Retinal pigment epithelial cell (primary cell): ENCODE measurements at regions not wholly inside any gene's neighbourhood (a gene's known extent, or its start where the extent isn't known, plus 50 kb on each side); places are given as distances from the start of the nearest gene placed in this dataset.

Experiments used
- DNase-seq: peaks from one replicate; pipeline ENCODE4 v3.0.0-alpha.2; 2010; ENCODE audit warnings: low read depth
- H3K4me3 ChIP-seq: 2 replicates; pipeline ENCODE4 v1.5.1; 2011; ENCODE audit warnings: mild to moderate bottlenecking, low read length, control low read depth, moderate library complexity
- TF ChIP-seq, protein P1 (sequence below): conservative IDR thresholded peaks from 2 replicates; pipeline ENCODE4 v1.5.1; 2011; ENCODE audit warnings: low read depth, low read length, control low read depth, inconsistent platforms

DNA sequence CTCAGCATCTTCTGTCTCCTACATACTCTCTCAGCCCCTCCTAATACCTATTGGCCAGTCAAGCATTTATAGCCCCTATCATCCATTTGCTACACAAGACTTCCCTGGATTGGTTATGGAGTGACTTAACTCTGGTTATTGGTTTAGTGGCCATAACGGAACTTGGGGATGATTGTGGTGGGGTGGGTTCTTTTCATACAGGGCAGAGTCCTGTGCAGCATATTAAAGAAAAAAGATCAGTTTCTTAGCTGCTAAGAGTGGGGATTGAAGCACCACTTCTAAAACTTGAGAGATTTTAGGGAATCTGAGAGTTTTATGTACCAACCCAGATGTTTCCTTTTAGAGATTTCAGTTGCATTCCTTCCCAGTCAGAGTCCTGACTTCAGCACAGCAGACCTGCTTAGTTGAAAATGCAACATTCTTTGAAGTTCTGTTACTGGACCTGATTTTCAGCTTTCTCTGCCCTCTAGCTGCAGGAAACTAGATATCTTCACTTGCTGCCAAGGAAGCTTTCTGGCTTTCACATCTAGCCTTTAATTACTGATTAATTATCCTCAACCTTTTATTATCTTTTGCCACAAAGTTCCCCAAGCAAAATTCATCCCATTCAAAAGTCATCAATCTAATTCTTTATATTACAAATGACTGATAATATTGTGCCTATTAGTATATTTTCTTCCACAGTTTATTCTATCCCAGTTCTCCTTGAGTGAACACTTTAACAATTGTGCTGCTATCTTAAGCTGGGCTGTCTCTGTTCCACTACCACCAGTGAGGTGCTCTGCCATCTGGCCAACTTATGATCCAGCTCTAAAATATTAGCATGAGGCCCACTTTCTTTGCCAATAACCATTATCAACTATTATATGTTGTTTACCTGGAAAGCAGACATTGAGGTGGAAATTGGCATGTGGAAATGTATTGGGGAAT is 906.0 kb upstream of the ALCAM start:
- DNase-seq = peak; percentile 34
- H3K4me3 ChIP-seq = no peak overlapping the region
- TF ChIP-seq, protein P1, sequence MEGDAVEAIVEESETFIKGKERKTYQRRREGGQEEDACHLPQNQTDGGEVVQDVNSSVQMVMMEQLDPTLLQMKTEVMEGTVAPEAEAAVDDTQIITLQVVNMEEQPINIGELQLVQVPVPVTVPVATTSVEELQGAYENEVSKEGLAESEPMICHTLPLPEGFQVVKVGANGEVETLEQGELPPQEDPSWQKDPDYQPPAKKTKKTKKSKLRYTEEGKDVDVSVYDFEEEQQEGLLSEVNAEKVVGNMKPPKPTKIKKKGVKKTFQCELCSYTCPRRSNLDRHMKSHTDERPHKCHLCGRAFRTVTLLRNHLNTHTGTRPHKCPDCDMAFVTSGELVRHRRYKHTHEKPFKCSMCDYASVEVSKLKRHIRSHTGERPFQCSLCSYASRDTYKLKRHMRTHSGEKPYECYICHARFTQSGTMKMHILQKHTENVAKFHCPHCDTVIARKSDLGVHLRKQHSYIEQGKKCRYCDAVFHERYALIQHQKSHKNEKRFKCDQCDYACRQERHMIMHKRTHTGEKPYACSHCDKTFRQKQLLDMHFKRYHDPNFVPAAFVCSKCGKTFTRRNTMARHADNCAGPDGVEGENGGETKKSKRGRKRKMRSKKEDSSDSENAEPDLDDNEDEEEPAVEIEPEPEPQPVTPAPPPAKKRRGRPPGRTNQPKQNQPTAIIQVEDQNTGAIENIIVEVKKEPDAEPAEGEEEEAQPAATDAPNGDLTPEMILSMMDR = peak; percentile 65

DNA sequence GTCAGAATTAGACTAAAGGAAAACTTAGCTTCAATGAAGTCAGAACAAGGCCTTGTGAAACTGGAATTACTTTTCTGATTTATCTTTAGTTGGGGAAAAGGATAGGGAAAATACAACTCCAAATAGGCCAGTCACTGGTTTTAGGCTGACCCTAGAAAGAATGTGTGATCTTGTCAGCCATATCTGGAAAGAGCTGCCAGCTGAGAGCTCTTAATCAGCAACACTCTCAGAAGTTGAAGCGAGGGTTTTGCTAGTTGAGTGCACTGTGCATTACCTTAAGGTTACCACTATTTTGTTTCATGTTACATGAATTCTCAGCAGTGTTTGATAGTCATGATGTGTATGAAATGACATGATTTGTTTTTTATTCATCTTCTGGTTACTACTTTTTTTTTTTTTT is 905.3 kb upstream of the ALCAM start:
- TF ChIP-seq, protein P1 = no peak
- no peak for DNase-seq
- H3K4me3 ChIP-seq = no peak overlapping the region

DNA sequence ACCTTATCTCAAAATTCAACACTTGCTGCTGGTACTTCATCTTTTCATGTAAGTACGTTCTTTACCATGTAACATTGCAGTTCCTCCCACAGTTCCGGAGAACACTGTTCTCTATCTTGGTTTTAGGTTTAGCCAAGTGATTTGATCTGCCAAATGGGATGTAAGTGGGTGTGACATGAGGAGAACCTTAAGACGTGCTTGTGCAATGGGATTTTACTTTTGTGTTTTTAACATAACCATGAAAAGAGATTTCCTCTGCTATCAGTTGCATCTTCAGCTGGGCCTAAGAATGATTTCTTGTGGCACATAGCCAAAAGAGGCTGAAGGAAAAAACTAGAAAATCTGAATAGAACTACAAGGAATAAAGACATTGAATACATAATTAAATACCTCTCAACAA is 894.5 kb upstream of the ALCAM start:
- H3K4me3 ChIP-seq = no peak overlapping the region
- no peak for DNase-seq
- TF ChIP-seq, protein P1 = no peak

DNA sequence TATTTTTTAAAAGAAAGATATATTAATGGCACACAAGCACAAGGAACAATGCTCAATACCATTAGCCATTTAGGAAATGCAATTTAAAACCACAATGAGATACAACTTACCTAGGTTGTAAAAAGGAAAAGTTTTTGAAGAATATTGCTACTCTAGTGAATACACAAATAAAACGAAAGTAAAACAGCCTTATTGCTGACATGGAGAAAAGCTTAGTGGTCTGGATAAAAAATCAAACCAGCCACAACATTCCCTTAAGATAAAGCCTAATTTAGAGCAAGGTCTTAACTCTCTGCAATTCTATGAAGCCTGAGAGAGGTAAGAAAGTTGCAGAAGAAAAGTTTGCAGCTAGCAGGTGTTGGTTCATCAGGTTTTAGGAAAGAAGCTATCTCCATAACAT is 892.7 kb upstream of the ALCAM start:
- no peak for DNase-seq
- no peak overlapping the region for H3K4me3 ChIP-seq
- TF ChIP-seq, protein P1 = no peak

DNA sequence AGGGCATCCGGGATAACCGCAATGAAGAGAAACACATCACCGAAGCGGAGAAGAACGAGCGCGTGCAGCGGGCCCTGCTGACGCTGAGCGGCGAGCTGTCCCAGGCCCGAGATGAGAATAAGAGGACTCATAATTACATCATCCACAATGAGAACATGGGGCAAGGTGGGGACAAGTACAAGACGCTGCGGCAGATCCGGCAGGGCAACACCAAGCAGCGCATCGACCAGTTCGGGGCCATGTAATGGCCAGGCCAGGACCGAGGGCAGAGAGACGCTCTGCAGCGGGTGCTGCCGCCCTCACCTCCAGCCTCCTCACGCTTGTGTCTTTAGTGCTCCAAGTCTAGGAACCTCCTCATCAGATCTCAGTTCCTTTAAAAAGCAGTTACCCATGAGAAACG is 863.7 kb upstream of the ALCAM start:
- TF ChIP-seq, protein P1 = no peak
- H3K4me3 ChIP-seq = no peak overlapping the region
- no peak for DNase-seq

DNA sequence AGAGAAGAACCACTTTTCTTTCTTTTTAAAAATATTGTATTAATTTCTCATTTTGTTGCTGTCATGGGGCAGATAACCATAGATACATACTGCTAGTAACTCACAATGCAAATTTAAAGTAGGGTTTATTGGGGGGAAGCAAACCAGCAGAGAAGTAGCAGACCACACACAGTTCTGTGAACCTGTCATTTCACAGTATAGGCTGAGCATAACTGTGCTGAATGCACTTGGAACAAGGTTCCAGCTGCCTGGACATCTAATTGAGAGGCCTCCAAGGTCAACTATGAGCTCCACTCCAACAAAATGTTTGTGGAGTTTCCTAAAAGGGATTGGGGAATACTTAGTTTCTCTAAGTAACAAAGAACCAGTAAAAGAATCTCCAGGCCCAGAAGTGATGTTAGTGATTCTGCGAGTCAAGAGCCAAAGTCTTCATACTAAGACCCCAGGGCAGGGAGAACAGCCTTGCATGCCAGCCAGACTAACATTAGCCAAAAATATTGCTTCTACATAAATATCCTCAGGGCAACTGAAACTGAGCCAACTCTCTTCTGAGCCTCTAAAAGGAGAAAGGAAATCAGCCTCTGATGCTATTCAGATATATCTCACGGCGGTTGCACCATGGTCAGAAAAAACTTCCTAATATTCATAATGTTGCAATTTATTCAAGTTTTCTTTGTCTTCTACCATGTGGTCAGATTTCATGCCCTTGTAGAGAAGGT is 856.4 kb upstream of the ALCAM start:
- TF ChIP-seq, protein P1 = no peak
- DNase-seq = no peak
- no peak overlapping the region for H3K4me3 ChIP-seq
